Activated CD4-positive, CD25-positive, alpha-beta regulatory T cell treated with anti-CD3 and anti-CD28 coated beads, Interleukin-2, amount 50 U/mL, for 72 hours (primary cell): ENCODE measurements at regions not wholly inside any gene's neighbourhood (a gene's known extent, or its start where the extent isn't known, plus 50 kb on each side); places are given as distances from the start of the nearest gene placed in this dataset.

Source experiments
- DNase-seq: peaks from one replicate; pipeline ENCODE4 v3.0.0; 2021

- DNase-seq = no peak
Observed at GRCh38 chr2:173747035-173747434, 218.1 kb downstream of the SP3 start.

- DNase-seq = no peak
Observed at GRCh38 chr2:173749315-173749714, 215.9 kb downstream of the SP3 start.

GRCh38 chr2:173750353-173750801 is 214.8 kb downstream of the SP3 start:
- DNase-seq = no peak

- DNase-seq = no peak
Observed at GRCh38 chr2:173750831-173751230, 214.3 kb downstream of the SP3 start.

GRCh38 chr2:173751245-173751975 is 213.8 kb downstream of the SP3 start:
- DNase-seq = no peak

GRCh38 chr2:173752152-173752551 is 213.0 kb downstream of the SP3 start:
- DNase-seq = no peak

GRCh38 chr2:173753441-173753840 is 211.7 kb downstream of the SP3 start:
- DNase-seq = no peak

- no peak for DNase-seq
Observed at GRCh38 chr2:173754165-173754564, 211.0 kb downstream of the SP3 start.

GRCh38 chr2:173754837-173755236 is 210.3 kb downstream of the SP3 start:
- no peak for DNase-seq

- no peak for DNase-seq
Observed at GRCh38 chr2:173755798-173756197, 209.4 kb downstream of the SP3 start.

GRCh38 chr2:173759959-173760358 is 205.2 kb downstream of the SP3 start:
- DNase-seq = no peak

- DNase-seq = no peak
Observed at GRCh38 chr2:173760553-173760952, 204.6 kb downstream of the SP3 start.

GRCh38 chr2:173761603-173762119 is 203.5 kb downstream of the SP3 start:
- no peak for DNase-seq

GRCh38 chr2:173762221-173762620 is 203.0 kb downstream of the SP3 start:
- no peak for DNase-seq

GRCh38 chr2:173762864-173763263 is 202.3 kb downstream of the SP3 start:
- no peak for DNase-seq

- no peak for DNase-seq
Observed at GRCh38 chr2:173763641-173764040, 201.5 kb downstream of the SP3 start.

GRCh38 chr2:173764094-173764493 is 201.1 kb downstream of the SP3 start:
- DNase-seq = no peak

- DNase-seq = no peak
Observed at GRCh38 chr2:173766537-173767289, 198.5 kb downstream of the SP3 start.

GRCh38 chr2:173770947-173771678 is 194.1 kb downstream of the SP3 start:
- DNase-seq = no peak

GRCh38 chr2:173772205-173772604 is 193.0 kb downstream of the SP3 start:
- no peak for DNase-seq

- DNase-seq = no peak
Observed at GRCh38 chr2:173773076-173773475, 192.1 kb downstream of the SP3 start.

GRCh38 chr2:173775440-173775839 is 189.7 kb downstream of the SP3 start:
- no peak for DNase-seq

GRCh38 chr2:173782681-173783080 is 182.5 kb downstream of the SP3 start:
- DNase-seq = no peak
